IMR-90 (cell line): ENCODE measurements at regions not wholly inside any gene's neighbourhood (a gene's known extent, or its start where the extent isn't known, plus 50 kb on each side); places are given as distances from the start of the nearest gene placed in this dataset.
A peak's percentile ranks its signal among the peaks of the same experiment; 100 is the strongest.

Experiments used
- ATAC-seq: fragments of 200-7000 bp; cut with Tn5 transposase; 2 replicates; pipeline ENCODE4 v1.9.1; 2020; ENCODE audit warnings: low read depth, mild to moderate bottlenecking, moderate library complexity
- BruUV-seq: library from RNA; stranded (reverse); fragments of 400-500 nt; replicated peaks from 2 replicates; lab custom pipeline; 2021; lab: Mats Ljungman, UMichigan
- CTCF ChIA-PET: fragments of 300-600 bp; formaldehyde crosslinking; extraction: SDS; loops from one replicate; lab custom pipeline; 2021; ENCODE audit warnings: antibody characterized with exemption; lab: Yijun Ruan, JAX
- POLR2A ChIA-PET: fragments of 300-600 bp; sonication (Branson Sonifier 250); formaldehyde crosslinking; loops from one replicate; lab custom pipeline; 2022; ENCODE audit warnings: antibody characterized with exemption; ENCODE audit not compliant: unreplicated experiment; lab: Charles Lee
- DNase-seq: peaks from one replicate; pipeline ENCODE4 v3.0.0; 2013
- H2AFZ ChIP-seq: replicated peaks from 2 replicates; pipeline ENCODE3; 2013; ENCODE audit warnings: low read length, mild to moderate bottlenecking; ENCODE audit not compliant: poor library complexity
- H2AK5ac ChIP-seq: 2 replicates; pipeline ENCODE4 v1.6.1; 2013; ENCODE audit warnings: low read depth, low read length, inconsistent platforms
- H2AK9ac ChIP-seq: replicated peaks from 2 replicates; pipeline ENCODE3; 2013; ENCODE audit warnings: mild to moderate bottlenecking, low read depth, low read length, moderate library complexity; ENCODE audit not compliant: poor library complexity
- H2BK120ac ChIP-seq: 2 replicates; pipeline ENCODE4 v1.6.1; 2013; ENCODE audit warnings: low read depth, low read length, inconsistent platforms
- H2BK15ac ChIP-seq: 3 replicates; pipeline ENCODE4 v1.6.1; 2013; ENCODE audit warnings: low read depth, low read length, inconsistent platforms
- H2BK20ac ChIP-seq: 2 replicates; pipeline ENCODE4 v1.6.1; 2013; ENCODE audit warnings: low read depth, mild to moderate bottlenecking, inconsistent platforms, low read length, moderate library complexity
- H2BK5ac ChIP-seq: 2 replicates; pipeline ENCODE4 v1.6.1; 2013; ENCODE audit warnings: mild to moderate bottlenecking, low read depth, low read length, inconsistent platforms; ENCODE audit not compliant: poor library complexity, severe bottlenecking
- H3K14ac ChIP-seq: replicated peaks from 2 replicates; pipeline ENCODE4 v1.6.1; 2013; ENCODE audit warnings: low read depth, low read length, inconsistent platforms
- H3K18ac ChIP-seq: 2 replicates; pipeline ENCODE4 v1.6.1; 2013; ENCODE audit warnings: low read depth, low read length, control low read depth
- H3K23ac ChIP-seq: 2 replicates; pipeline ENCODE4 v1.6.1; 2013; ENCODE audit warnings: low read depth, low read length, inconsistent platforms
- H3K27ac ChIP-seq: 2 replicates; pipeline ENCODE4 v1.5.1; 2013; ENCODE audit warnings: mild to moderate bottlenecking, control low read depth, low read length; ENCODE audit not compliant: insufficient read depth
- H3K27me3 ChIP-seq: 2 replicates; pipeline ENCODE4 v1.6.1; 2013; ENCODE audit warnings: low read length; ENCODE audit not compliant: control insufficient read depth, insufficient read depth
- H3K36me3 ChIP-seq: 2 replicates; pipeline ENCODE4 v1.6.1; 2013; ENCODE audit warnings: low read length, mixed read lengths; ENCODE audit not compliant: control insufficient read depth, insufficient read depth
- H3K4ac ChIP-seq: 2 replicates; pipeline ENCODE4 v1.6.1; 2013; ENCODE audit warnings: low read depth, low read length, inconsistent platforms
- H3K4me1 ChIP-seq: 2 replicates; pipeline ENCODE4 v1.6.1; 2013; ENCODE audit warnings: low read length, mixed read lengths; ENCODE audit not compliant: control insufficient read depth, insufficient read depth
- H3K4me2 ChIP-seq: 2 replicates; pipeline ENCODE4 v1.6.1; 2013; ENCODE audit warnings: low read depth, mild to moderate bottlenecking, control low read depth, low read length, moderate library complexity
- H3K4me3 ChIP-seq: 2 replicates; pipeline ENCODE4 v1.5.1; 2013; ENCODE audit warnings: low read depth, mild to moderate bottlenecking, control low read depth, low read length, moderate library complexity; ENCODE audit not compliant: insufficient read depth
- H3K56ac ChIP-seq: 2 replicates; pipeline ENCODE4 v1.6.1; 2013; ENCODE audit warnings: low read length, inconsistent platforms; ENCODE audit not compliant: insufficient read depth; ENCODE audit errors: extremely low read depth
- H3K79me1 ChIP-seq, 2 experiments: 2 replicates each; pipeline ENCODE4 v1.6.1; 2013; ENCODE audit warnings: low read length in 2 of 2, inconsistent platforms in 1 of 2, low read depth in 1 of 2
- H3K9ac ChIP-seq: 2 replicates; pipeline ENCODE4 v1.6.1; 2013; ENCODE audit warnings: low read depth, low read length, control low read depth
- H3K9me1 ChIP-seq: 2 replicates; pipeline ENCODE4 v1.6.1; 2013; ENCODE audit warnings: low read length, inconsistent platforms; ENCODE audit not compliant: insufficient read depth
- H3K9me3 ChIP-seq: 2 replicates; pipeline ENCODE4 v1.6.1; 2013; ENCODE audit warnings: low read length; ENCODE audit not compliant: control insufficient read depth, insufficient read depth
- H4K20me1 ChIP-seq: 2 replicates; pipeline ENCODE4 v1.6.1; 2013; ENCODE audit warnings: low read length, inconsistent platforms; ENCODE audit not compliant: insufficient read depth
- H4K5ac ChIP-seq: 2 replicates; pipeline ENCODE4 v1.6.1; 2013; ENCODE audit warnings: mild to moderate bottlenecking, low read depth, low read length, control low read depth
- H4K8ac ChIP-seq, 2 experiments: 2 replicates each; pipeline ENCODE4 v1.6.1; 2013; ENCODE audit warnings: low read depth in 2 of 2, low read length in 2 of 2, control low read depth in 1 of 2, inconsistent platforms in 1 of 2
- H4K91ac ChIP-seq: 2 replicates; pipeline ENCODE4 v1.6.1; 2013; ENCODE audit warnings: low read depth, low read length, inconsistent platforms; ENCODE audit not compliant: insufficient read depth
- BHLHE40 ChIP-seq: fragments of 150-350 bp; IDR thresholded peaks from 2 replicates; pipeline ENCODE4 v1.6.1; 2016; ENCODE audit warnings: mild to moderate bottlenecking, low read depth, low read length
- CEBPB ChIP-seq: IDR thresholded peaks from 2 replicates; pipeline ENCODE4 v1.6.1; 2012; ENCODE audit warnings: low read depth, low read length, improper control_type of control experiment
- CHD1 ChIP-seq: IDR thresholded peaks from 2 replicates; pipeline ENCODE4 v1.6.1; 2012; ENCODE audit warnings: low read depth, low read length, improper control_type of control experiment
- ELK1 ChIP-seq: fragments of 150-350 bp; IDR thresholded peaks from 2 replicates; pipeline ENCODE4 v1.6.1; 2016; ENCODE audit warnings: low read depth, mild to moderate bottlenecking, low read length, moderate library complexity, borderline replicate concordance
- FOS ChIP-seq: fragments of 150-350 bp; IDR thresholded peaks from 2 replicates; pipeline ENCODE4 v1.6.1; 2016; ENCODE audit warnings: low read depth, low read length
- MAFK ChIP-seq: IDR thresholded peaks from 2 replicates; pipeline ENCODE4 v1.6.1; 2012; ENCODE audit warnings: low read depth, low read length, improper control_type of control experiment
- MAZ ChIP-seq: IDR thresholded peaks from 2 replicates; pipeline ENCODE4 v1.6.1; 2012; ENCODE audit warnings: low read depth, mild to moderate bottlenecking, low read length, improper control_type of control experiment, moderate library complexity, borderline replicate concordance
- MXI1 ChIP-seq: IDR thresholded peaks from 2 replicates; pipeline ENCODE4 v1.6.1; 2012; ENCODE audit warnings: low read depth, mild to moderate bottlenecking, low read length, moderate library complexity, borderline replicate concordance
- NFE2L2 ChIP-seq: fragments of 150-350 bp; IDR thresholded peaks from 2 replicates; pipeline ENCODE4 v1.6.1; 2016; ENCODE audit warnings: low read depth, mild to moderate bottlenecking, low read length
- POLR2A ChIP-seq: IDR thresholded peaks from 2 replicates; pipeline ENCODE4 v1.6.1; 2012; ENCODE audit warnings: mild to moderate bottlenecking, low read depth, low read length
- RAD21 ChIP-seq: IDR thresholded peaks from 2 replicates; pipeline ENCODE4 v1.6.1; 2012; ENCODE audit warnings: low read length, improper control_type of control experiment
- RCOR1 ChIP-seq: IDR thresholded peaks from 2 replicates; pipeline ENCODE4 v1.6.1; 2012; ENCODE audit warnings: mild to moderate bottlenecking, low read length, improper control_type of control experiment; ENCODE audit not compliant: insufficient replicate concordance
- RFX5 ChIP-seq: IDR thresholded peaks from 2 replicates; pipeline ENCODE4 v1.8.0; 2012; ENCODE audit warnings: low read depth, mild to moderate bottlenecking, low read length, moderate library complexity
- SMC3 ChIP-seq: fragments of 150-350 bp; IDR thresholded peaks from 2 replicates; pipeline ENCODE4 v1.6.1; 2016; ENCODE audit warnings: low read depth, mild to moderate bottlenecking, antibody characterized with exemption, low read length, moderate library complexity
- USF2 ChIP-seq: fragments of 150-350 bp; IDR thresholded peaks from 2 replicates; pipeline ENCODE4 v1.6.1; 2017; ENCODE audit warnings: mild to moderate bottlenecking, antibody characterized with exemption, low read length, low read depth
- WGBS, 2 experiments: methylation state at CpG; one replicate each; pipeline versions ENCODE4 v1.1.5 to v1.1.7; 2013; ENCODE audit warnings: missing lambda C conversion rate in 2 of 2; ENCODE audit not compliant: insufficient read length in 1 of 2; ENCODE audit errors: extremely low coverage in 2 of 2; 5-methylcytosine and 5-hydroxymethylcytosine counted together
- dilution Hi-C: fragments of 300-500 bp; cut with HindIII; formaldehyde crosslinking; loops from one replicate; pipeline ENCODE4 v1.14.3; 2018; ENCODE audit warnings: low sequenced_read_pairs; ENCODE audit not compliant: unreplicated experiment
- in situ Hi-C: fragments of 300-500 bp; cut with MboI; formaldehyde crosslinking; loops from 3 replicates; pipeline ENCODE4 v1.14.3; 2019; ENCODE audit warnings: low sequenced_read_pairs, inconsistent platforms, mixed read lengths
- intact Hi-C: fragments of 100-400 bp; cut with micrococcal nuclease; formaldehyde crosslinking; loops from 2 replicates; pipeline ENCODE4 v1.10.0; 2022

GRCh38 chr2:71884303-71885042 is 263.2 kb downstream of the CYP26B1 start:
- Histone ChIP-seq H3K27ac (no peak overlapping the region), H2BK5ac (no peak overlapping the region), H4K20me1 (no peaks in the 10 kb centered on the region), H2AK5ac (peak overlapping the region; percentile 89), H3K23ac (no peak overlapping the region; the same call in 1 of the 2 replicates), H3K9me1 (peaks cover 12% of the 10 kb centered on the region), H3K9ac (no peak overlapping the region), H3K79me1 (no peaks in the 10 kb centered on the region), H3K27me3 (peaks cover 2% of the 10 kb centered on the region), H3K14ac (peak overlapping the region; percentile 77; the same call in 1 of the 2 replicates), H3K56ac (no peak overlapping the region), H2AK9ac (peak overlapping the region; percentile 2), H3K4me3 (no peak overlapping the region), H2BK120ac (peak overlapping the region; percentile 99), H3K36me3 (no peaks in the 10 kb centered on the region), H4K8ac (peak overlapping the region; percentile 11 to 77; a peak in 3 of 4 replicates), H2AFZ (no peak overlapping the region), H4K5ac (peak overlapping the region; percentile 43; the same call in 1 of the 2 replicates), H3K9me3 (peaks cover 9% of the 10 kb centered on the region), H3K4me2 (no peak overlapping the region), H4K91ac (peak overlapping the region; percentile 19; the same call in 1 of the 2 replicates), H3K4ac (peak overlapping the region; percentile 79), H2BK15ac (peak overlapping the region; percentile 43; the same call in 2 of the 3 replicates), H3K4me1 (peaks cover 31% of the 10 kb centered on the region), H2BK20ac (peak overlapping the region; percentile 77; the same call in 1 of the 2 replicates), H3K18ac (peak overlapping the region; percentile 36; the same call in 1 of the 2 replicates)
- CTCF ChIA-PET = interaction anchor here (0.5 kb wide), 1 partner anchor 976 kb away, joined by 3 read pairs; no protein-coding TSS in a partner anchor
- no peak for ATAC-seq
- POLR2A ChIA-PET = no interaction called here
- intact Hi-C loops = no loop called here
- WGBS, 2 experiments = no CpG with 5 or more reads among the region's 7 CpGs
- BruUV-seq = no TSS peak
- DNase-seq = peak; percentile 57
- in situ Hi-C loops = no loop called here
- dilution Hi-C loops = no loop called here
- TF ChIP-seq SMC3 = no peak
- no peak for TF ChIP-seq RCOR1
- TF ChIP-seq RAD21 = no peak
- TF ChIP-seq NFE2L2 = no peak
- no peak for TF ChIP-seq ELK1
- TF ChIP-seq CHD1 = no peak
- TF ChIP-seq MAZ = no peak
- no peak for TF ChIP-seq CEBPB
- TF ChIP-seq MAFK = no peak
- no peak for TF ChIP-seq FOS
- no peak for TF ChIP-seq RFX5
- TF ChIP-seq BHLHE40 = no peak
- TF ChIP-seq POLR2A = no peak
- no peak for TF ChIP-seq USF2
- TF ChIP-seq MXI1 = no peak
